ENCODE measurements at regions not wholly inside any gene's neighbourhood (a gene's known extent, or its start where the extent isn't known, plus 50 kb on each side); places are given as distances from the start of the nearest gene placed in this dataset.

DNA sequence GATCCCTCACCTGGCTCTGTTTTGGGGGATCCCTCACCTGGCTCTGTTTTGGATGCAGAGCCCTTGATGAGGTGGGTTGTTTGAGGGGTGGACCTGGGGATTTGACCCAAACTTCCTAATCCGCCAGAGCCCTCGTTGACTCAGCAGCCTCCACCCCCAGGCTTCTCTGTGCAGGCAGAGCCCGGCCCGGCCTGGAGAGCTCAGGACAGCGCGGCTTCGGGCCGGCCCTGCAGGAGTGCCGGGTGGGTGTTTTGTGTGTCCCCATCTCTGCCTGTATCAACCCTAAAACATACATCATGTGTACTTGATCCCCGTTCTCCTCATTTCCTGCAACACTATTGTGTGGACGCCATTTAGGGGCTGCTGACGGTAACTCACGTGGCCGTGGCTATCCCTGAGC is 124.2 kb downstream of the SIK1 start:
- Histone ChIP-seq H3K36me3 (ENCODE audit: insufficient read depth) (no peaks in the 10 kb centered on the region), H3K79me2 (replicated peaks; ENCODE audit: insufficient read depth) (no peaks in the 10 kb centered on the region), H3K27ac (ENCODE audit: low read depth) (no peak overlapping the region), H3K9me2 (ENCODE audit: insufficient read depth) (no peaks in the 10 kb centered on the region), H4K20me1 (replicated peaks; ENCODE audit: insufficient read depth) (no peaks in the 10 kb centered on the region), H3K27me3 (ENCODE audit: insufficient read depth) (no peaks in the 10 kb centered on the region), H3F3A (replicated peaks; ENCODE audit: low read depth) (no peaks in the 10 kb centered on the region), H3K4me2 (no peak overlapping the region), H3K4me1 (ENCODE audit: insufficient read depth) (no peaks in the 10 kb centered on the region), H2AFZ (no peak overlapping the region), H3K4me3 (no peak overlapping the region)
- TF ChIP-seq JUNB (IDR thresholded peaks at IDR 0.05; ENCODE audit: unreplicated experiment) (no peak), EZH2 (IDR thresholded peaks at IDR 0.05; ENCODE audit: low read depth, unreplicated experiment) (no peak), POLR2AphosphoS5 (IDR thresholded peaks at IDR 0.05; ENCODE audit: low read depth) (no peak), ZNF114 (CRISPR knock-in tag; IDR thresholded peaks at IDR 0.05) (no peak), CREB1 (CRISPR knock-in tag; IDR thresholded peaks at IDR 0.05; ENCODE audit: low read depth) (no peak), ZNF331 (CRISPR knock-in tag; IDR thresholded peaks at IDR 0.05; ENCODE audit: low read depth) (no peak), NANOG (IDR thresholded peaks at IDR 0.05; ENCODE audit: borderline replicate concordance) (no peak), EZH2phosphoT487 (IDR thresholded peaks at IDR 0.05; ENCODE audit: unreplicated experiment) (no peak), STAT1 (IDR thresholded peaks at IDR 0.05; ENCODE audit: unreplicated experiment) (no peak)
- TF ChIP-seq, protein P1, sequence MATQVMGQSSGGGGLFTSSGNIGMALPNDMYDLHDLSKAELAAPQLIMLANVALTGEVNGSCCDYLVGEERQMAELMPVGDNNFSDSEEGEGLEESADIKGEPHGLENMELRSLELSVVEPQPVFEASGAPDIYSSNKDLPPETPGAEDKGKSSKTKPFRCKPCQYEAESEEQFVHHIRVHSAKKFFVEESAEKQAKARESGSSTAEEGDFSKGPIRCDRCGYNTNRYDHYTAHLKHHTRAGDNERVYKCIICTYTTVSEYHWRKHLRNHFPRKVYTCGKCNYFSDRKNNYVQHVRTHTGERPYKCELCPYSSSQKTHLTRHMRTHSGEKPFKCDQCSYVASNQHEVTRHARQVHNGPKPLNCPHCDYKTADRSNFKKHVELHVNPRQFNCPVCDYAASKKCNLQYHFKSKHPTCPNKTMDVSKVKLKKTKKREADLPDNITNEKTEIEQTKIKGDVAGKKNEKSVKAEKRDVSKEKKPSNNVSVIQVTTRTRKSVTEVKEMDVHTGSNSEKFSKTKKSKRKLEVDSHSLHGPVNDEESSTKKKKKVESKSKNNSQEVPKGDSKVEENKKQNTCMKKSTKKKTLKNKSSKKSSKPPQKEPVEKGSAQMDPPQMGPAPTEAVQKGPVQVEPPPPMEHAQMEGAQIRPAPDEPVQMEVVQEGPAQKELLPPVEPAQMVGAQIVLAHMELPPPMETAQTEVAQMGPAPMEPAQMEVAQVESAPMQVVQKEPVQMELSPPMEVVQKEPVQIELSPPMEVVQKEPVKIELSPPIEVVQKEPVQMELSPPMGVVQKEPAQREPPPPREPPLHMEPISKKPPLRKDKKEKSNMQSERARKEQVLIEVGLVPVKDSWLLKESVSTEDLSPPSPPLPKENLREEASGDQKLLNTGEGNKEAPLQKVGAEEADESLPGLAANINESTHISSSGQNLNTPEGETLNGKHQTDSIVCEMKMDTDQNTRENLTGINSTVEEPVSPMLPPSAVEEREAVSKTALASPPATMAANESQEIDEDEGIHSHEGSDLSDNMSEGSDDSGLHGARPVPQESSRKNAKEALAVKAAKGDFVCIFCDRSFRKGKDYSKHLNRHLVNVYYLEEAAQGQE (IDR thresholded peaks at IDR 0.05; ENCODE audit: unreplicated experiment) = no peak
- TF ChIP-seq, protein P2, sequence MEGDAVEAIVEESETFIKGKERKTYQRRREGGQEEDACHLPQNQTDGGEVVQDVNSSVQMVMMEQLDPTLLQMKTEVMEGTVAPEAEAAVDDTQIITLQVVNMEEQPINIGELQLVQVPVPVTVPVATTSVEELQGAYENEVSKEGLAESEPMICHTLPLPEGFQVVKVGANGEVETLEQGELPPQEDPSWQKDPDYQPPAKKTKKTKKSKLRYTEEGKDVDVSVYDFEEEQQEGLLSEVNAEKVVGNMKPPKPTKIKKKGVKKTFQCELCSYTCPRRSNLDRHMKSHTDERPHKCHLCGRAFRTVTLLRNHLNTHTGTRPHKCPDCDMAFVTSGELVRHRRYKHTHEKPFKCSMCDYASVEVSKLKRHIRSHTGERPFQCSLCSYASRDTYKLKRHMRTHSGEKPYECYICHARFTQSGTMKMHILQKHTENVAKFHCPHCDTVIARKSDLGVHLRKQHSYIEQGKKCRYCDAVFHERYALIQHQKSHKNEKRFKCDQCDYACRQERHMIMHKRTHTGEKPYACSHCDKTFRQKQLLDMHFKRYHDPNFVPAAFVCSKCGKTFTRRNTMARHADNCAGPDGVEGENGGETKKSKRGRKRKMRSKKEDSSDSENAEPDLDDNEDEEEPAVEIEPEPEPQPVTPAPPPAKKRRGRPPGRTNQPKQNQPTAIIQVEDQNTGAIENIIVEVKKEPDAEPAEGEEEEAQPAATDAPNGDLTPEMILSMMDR (conservative IDR thresholded peaks at IDR 0.05; ENCODE audit: low read depth in 2 of 2) = no peak
- TF ChIP-seq, protein P3, sequence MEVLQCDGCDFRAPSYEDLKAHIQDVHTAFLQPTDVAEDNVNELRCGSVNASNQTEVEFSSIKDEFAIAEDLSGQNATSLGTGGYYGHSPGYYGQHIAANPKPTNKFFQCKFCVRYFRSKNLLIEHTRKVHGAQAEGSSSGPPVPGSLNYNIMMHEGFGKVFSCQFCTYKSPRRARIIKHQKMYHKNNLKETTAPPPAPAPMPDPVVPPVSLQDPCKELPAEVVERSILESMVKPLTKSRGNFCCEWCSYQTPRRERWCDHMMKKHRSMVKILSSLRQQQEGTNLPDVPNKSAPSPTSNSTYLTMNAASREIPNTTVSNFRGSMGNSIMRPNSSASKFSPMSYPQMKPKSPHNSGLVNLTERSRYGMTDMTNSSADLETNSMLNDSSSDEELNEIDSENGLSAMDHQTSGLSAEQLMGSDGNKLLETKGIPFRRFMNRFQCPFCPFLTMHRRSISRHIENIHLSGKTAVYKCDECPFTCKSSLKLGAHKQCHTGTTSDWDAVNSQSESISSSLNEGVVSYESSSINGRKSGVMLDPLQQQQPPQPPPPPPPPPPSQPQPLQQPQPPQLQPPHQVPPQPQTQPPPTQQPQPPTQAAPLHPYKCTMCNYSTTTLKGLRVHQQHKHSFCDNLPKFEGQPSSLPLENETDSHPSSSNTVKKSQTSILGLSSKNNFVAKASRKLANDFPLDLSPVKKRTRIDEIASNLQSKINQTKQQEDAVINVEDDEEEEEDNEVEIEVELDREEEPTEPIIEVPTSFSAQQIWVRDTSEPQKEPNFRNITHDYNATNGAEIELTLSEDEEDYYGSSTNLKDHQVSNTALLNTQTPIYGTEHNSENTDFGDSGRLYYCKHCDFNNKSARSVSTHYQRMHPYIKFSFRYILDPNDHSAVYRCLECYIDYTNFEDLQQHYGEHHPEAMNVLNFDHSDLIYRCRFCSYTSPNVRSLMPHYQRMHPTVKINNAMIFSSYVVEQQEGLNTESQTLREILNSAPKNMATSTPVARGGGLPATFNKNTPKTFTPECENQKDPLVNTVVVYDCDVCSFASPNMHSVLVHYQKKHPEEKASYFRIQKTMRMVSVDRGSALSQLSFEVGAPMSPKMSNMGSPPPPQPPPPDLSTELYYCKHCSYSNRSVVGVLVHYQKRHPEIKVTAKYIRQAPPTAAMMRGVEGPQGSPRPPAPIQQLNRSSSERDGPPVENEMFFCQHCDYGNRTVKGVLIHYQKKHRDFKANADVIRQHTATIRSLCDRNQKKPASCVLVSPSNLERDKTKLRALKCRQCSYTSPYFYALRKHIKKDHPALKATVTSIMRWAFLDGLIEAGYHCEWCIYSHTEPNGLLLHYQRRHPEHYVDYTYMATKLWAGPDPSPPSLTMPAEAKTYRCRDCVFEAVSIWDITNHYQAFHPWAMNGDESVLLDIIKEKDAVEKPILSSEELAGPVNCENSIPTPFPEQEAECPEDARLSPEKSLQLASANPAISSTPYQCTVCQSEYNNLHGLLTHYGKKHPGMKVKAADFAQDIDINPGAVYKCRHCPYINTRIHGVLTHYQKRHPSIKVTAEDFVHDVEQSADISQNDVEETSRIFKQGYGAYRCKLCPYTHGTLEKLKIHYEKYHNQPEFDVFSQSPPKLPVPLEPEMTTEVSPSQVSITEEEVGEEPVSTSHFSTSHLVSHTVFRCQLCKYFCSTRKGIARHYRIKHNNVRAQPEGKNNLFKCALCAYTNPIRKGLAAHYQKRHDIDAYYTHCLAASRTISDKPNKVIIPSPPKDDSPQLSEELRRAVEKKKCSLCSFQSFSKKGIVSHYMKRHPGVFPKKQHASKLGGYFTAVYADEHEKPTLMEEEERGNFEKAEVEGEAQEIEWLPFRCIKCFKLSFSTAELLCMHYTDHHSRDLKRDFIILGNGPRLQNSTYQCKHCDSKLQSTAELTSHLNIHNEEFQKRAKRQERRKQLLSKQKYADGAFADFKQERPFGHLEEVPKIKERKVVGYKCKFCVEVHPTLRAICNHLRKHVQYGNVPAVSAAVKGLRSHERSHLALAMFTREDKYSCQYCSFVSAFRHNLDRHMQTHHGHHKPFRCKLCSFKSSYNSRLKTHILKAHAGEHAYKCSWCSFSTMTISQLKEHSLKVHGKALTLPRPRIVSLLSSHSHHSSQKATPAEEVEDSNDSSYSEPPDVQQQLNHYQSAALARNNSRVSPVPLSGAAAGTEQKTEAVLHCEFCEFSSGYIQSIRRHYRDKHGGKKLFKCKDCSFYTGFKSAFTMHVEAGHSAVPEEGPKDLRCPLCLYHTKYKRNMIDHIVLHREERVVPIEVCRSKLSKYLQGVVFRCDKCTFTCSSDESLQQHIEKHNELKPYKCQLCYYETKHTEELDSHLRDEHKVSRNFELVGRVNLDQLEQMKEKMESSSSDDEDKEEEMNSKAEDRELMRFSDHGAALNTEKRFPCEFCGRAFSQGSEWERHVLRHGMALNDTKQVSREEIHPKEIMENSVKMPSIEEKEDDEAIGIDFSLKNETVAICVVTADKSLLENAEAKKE (CRISPR knock-in tag; IDR thresholded peaks at IDR 0.05) = no peak
- TF ChIP-seq, protein P4, sequence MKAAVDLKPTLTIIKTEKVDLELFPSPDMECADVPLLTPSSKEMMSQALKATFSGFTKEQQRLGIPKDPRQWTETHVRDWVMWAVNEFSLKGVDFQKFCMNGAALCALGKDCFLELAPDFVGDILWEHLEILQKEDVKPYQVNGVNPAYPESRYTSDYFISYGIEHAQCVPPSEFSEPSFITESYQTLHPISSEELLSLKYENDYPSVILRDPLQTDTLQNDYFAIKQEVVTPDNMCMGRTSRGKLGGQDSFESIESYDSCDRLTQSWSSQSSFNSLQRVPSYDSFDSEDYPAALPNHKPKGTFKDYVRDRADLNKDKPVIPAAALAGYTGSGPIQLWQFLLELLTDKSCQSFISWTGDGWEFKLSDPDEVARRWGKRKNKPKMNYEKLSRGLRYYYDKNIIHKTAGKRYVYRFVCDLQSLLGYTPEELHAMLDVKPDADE (IDR thresholded peaks at IDR 0.05) = no peak
- peaks cover 15% of the 10 kb centered on the region for H3K27me3 Mint-ChIP-seq (ENCODE audit: insufficient read depth, low read depth, poor library complexity)
- H3K36me3 Mint-ChIP-seq (ENCODE audit: low read depth) = no peaks in the 10 kb centered on the region
- no peak overlapping the region for H3K4me3 Mint-ChIP-seq
- ATAC-seq = no peak
- no peak overlapping the region; the same call in 1 of the 2 replicates for H3K27ac Mint-ChIP-seq
- no peaks in the 10 kb centered on the region for H3K9me3 Mint-ChIP-seq
- H3K4me1 Mint-ChIP-seq = peaks cover 3% of the 10 kb centered on the region; the same call in 1 of the 3 replicates
- no peak for DNase-seq (ENCODE audit: low spot score)

Data from GM23338 (cell line).